Activated effector memory CD4-positive, alpha-beta T cell treated with anti-CD3 and anti-CD28 coated beads, Interleukin-2, amount 50 U/mL, for 16 hours (primary cell): ENCODE measurements at regions not wholly inside any gene's neighbourhood (a gene's known extent, or its start where the extent isn't known, plus 50 kb on each side); places are given as distances from the start of the nearest gene placed in this dataset.
A peak's percentile ranks its signal among the peaks of the same experiment; 100 is the strongest.

Experiments
- DNase-seq: peaks from one replicate; pipeline ENCODE4 v3.0.0-alpha.2; 2020

DNA sequence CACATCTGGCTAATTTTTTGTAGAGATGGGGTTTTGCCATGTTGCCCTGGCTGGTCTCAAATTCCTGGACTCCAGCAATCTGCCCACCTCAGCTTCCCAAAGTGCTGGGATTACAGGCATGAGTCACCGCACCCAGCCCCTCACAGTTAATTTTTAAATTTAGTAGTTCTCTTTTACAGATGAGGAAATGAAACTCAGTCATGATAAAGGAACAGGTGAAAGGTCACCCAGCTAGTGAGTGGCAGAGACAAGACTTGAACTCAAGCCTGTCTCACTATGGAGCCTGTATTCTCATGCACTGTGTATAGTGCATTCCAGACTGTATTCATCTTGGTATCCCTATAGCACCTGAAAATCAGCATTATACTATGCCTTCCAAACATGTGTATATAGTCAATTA, 77.1 kb upstream of the WSB1 start:
- DNase-seq, result no peak

- no peak for DNase-seq
These were observed 76.3 kb upstream of the WSB1 start for GRCh38 chr17:27217631-27218030.

DNA sequence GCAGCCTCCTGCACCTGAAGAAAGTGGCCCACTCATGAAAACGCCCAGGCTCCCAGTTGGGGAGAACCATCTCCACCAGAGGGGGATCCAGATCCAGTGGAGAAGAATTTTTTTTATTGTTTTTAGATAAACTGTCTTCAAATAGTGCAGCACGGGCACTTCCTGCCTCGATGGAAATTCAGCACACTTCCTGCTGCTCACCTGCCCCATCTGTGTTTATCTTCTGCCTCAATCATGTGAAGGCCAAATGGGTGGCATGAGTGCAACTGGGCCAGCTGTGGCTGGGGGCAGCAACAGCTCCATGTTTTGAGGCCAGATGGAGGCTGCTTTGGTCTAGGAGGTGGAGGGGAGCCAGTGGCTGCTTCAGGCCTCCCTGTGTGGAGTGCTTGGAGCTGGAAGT, 75.9 kb upstream of the WSB1 start:
- DNase-seq, result no peak

DNA sequence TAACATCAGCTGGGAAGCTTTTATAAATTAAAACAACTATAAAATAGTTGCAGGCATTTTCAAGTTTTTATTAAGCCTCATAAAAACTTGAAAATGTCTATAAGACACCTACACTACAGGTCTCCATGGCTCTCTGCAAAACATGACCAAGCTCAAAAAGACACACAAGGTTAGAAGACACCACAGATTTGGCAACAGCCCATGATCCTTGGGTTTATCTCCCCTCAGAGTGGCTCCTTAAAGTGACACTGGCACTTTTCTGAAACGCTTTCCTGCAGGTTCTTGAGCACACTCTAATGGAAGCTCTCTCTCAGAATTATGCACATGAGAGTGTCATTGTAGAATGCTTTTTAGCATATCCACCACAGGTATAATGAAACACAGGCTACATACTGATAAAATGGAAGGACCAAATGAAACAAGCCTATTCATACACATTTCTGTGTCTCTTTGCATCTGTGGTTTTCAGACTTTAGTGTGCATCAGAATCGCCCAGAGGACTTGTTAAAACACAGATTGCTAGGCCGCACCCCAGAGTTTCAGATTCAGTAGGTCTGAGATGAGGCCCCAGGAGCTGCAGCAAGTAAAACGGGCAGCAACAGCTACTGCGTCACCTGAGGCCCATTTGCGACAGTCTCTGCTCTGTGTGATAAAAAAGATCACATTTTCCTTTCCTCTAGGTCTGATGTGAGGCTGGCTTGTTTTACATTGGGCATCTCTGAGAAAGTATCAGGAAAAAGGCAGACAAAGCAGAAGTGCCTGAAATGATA, 75.0 kb upstream of the WSB1 start:
- no peak for DNase-seq

GRCh38 chr17:27222515-27222914, 71.4 kb upstream of the WSB1 start:
- no peak for DNase-seq

GRCh38 chr17:27224526-27225315, 69.2 kb upstream of the WSB1 start:
- no peak for DNase-seq

- DNase-seq, result no peak
These were observed 67.2 kb upstream of the WSB1 start for GRCh38 chr17:27226611-27227230.

DNA sequence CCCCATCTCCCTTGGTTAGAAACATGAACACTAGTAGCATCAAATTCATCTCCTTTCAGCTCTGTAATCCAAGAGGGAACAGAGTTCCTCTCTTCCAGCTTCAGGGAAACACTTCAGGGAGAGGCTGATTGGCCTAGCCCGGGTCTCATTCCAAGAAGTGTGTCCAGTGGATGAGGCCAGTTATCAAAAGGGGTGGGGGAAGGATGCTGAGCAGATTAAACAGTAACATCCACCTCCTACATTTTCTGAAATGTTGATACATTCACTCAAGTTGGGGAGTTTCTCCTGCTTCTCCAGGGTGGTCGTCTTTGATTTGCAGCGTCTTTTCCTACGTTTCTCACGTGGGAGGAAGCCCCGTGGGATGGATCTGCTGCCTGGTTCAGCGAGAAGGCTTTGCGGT, 62.9 kb upstream of the WSB1 start:
- DNase-seq, result no peak

- DNase-seq, result no peak
These were observed 61.6 kb upstream of the WSB1 start for GRCh38 chr17:27232328-27232727.

DNA sequence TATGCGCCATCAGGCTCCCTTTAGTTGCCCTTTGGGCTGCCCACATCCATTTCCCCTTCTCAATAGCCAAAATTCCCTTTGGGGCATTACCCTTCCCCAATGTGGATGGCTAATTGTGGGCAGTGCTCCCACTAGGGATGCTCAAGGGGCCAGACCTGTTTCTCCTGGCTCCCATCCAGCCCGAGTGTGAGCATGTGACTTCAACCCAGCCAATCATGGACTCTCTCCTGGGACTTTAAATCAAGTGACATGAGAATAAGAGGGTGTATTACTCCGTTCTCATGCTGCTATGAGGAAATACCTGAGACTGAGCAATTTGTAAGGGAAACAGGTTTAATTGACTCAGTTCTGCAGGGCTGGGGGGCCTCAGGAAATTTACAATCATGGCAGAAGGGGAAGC, 60.9 kb upstream of the WSB1 start:
- DNase-seq, result no peak

- no peak for DNase-seq
These were observed 60.1 kb upstream of the WSB1 start for GRCh38 chr17:27233776-27234175.

GRCh38 chr17:27236717-27237315, 57.1 kb upstream of the WSB1 start:
- DNase-seq, result peak; percentile 89

DNA sequence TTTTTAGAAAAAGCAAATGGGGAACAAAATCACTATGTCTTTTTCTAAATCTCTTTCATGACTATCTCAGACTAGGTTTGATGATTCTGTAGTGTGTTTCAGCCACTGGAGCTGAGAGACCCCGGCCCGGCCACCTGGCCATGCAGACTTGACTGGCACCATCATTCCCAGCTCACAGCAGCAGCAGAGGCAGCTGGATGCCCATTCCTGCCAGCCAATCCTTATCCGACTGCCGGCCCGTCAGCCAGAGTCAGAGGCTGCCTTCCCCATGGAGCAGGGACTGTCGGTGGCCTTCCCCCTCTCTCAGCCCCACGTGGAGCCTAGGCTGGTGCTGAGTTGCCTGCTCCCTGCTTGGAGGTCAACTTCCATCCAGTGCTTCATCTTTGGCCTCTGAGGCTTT, 56.0 kb upstream of the WSB1 start:
- no peak for DNase-seq

- DNase-seq, result no peak
These were observed 54.9 kb upstream of the WSB1 start for GRCh38 chr17:27239046-27239445.

DNA sequence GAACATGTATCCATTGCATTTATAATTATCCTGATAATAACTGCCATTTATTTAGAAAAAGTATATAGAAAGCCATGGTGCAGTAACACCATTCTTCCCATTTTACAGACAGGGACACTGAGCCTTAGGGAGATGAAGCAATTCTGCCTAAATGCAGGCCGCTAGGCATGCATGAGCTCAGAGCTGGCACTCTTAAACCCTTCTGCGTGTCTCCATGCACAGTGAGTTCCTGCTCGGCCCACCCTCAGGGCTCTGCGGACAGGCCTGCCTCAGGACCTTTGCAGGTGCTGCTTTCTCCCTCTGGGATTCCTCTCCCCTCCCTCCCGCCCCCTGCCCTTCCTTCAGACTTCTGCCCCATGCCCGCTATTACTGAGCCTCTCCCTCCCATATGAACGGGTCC, 54.3 kb upstream of the WSB1 start:
- no peak for DNase-seq

GRCh38 chr17:27240086-27240801, 53.7 kb upstream of the WSB1 start:
- DNase-seq, result no peak

GRCh38 chr17:27240802-27241155, 53.1 kb upstream of the WSB1 start:
- DNase-seq, result no peak

DNA sequence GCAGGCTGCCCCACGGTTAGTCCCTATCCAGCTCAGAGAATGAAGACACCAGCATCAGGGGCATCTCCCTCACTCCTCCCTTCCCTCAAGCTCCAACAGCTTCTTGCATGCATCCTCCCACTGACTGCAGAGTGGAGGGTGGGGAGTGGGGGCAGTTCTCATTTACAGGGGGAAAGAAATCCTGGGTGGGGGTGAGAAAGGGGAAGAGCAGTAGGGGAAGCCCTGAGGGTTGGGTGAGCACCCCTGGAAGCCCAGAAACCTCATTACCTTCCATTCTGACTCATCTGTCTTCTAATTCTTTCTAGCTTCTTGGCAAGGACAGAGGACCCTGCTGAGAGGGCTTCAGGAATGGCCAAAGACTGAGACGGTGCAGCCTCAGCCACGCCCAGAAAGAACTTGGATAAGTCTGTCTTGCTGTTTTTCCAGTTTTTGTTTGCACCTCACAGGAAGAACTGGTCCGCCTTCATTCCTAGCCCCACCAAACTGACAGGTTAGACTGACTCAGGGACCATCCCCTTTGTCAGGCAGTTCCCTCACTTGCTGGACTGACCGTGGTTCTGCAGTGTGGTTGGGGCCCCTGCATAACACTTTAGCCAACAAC, 52.5 kb upstream of the WSB1 start:
- no peak for DNase-seq

GRCh38 chr17:27242951-27243350, 51.0 kb upstream of the WSB1 start:
- DNase-seq, result no peak

GRCh38 chr17:27244011-27244410, 49.9 kb upstream of the WSB1 start:
- no peak for DNase-seq
